ENCODE measurements at regions not wholly inside any gene's neighbourhood (a gene's known extent, or its start where the extent isn't known, plus 50 kb on each side); places are given as distances from the start of the nearest gene placed in this dataset.

GRCh38 chr5:99025298-99026045, 96.7 kb upstream of the CHD1 start:
- no peaks in the 10 kb centered on the region for H3K9me3 Mint-ChIP-seq
- no peak overlapping the region for H3K9ac ChIP-seq (ENCODE audit: extremely low read depth, low read length, poor library complexity, severe bottlenecking)
- H3K36me3 Mint-ChIP-seq (ENCODE audit: low read depth): no peaks in the 10 kb centered on the region
- H3K27me3 Mint-ChIP-seq (ENCODE audit: insufficient read depth): peaks cover 2% of the 10 kb centered on the region
- WGBS, 2 experiments (ENCODE audit: insufficient coverage in 1 of 2, insufficient read length in 1 of 2): 80 to 87% methylated on average over 1 to 5 of the region's 5 CpGs
- H3K4me3 Mint-ChIP-seq: no peak overlapping the region
- H3K4me3 ChIP-seq (ENCODE audit: low read length): no peak overlapping the region
- no peak overlapping the region for H3K27ac Mint-ChIP-seq
- TF ChIP-seq CTCF (conservative IDR thresholded peaks at IDR 0.05): no peak
- H3K36me3 ChIP-seq (ENCODE audit: control insufficient read depth, insufficient read depth, low read length): no peaks in the 10 kb centered on the region
- no peaks in the 10 kb centered on the region for H3K9me3 ChIP-seq (ENCODE audit: control insufficient read depth, low read length)
- H3K27me3 ChIP-seq (ENCODE audit: control insufficient read depth, insufficient read depth, low read length, poor library complexity, severe bottlenecking): peaks cover 6% of the 10 kb centered on the region
- no peak for DNase-seq
- H3K4me1 ChIP-seq (ENCODE audit: control insufficient read depth, insufficient read depth, low read length): no peaks in the 10 kb centered on the region
- H3K27ac ChIP-seq (ENCODE audit: low read depth, low read length): no peak overlapping the region
- H3K4me1 Mint-ChIP-seq: peaks cover 4% of the 10 kb centered on the region

- H3K4me3 Mint-ChIP-seq: no peak overlapping the region
These were observed 94.5 kb upstream of the CHD1 start for GRCh38 chr5:99023330-99023729.

GRCh38 chr5:99022250-99022649, 93.4 kb upstream of the CHD1 start:
- Histone ChIP-seq H3K4me3 (ENCODE audit: low read length) (no peak overlapping the region), H3K4me1 (ENCODE audit: control insufficient read depth, insufficient read depth, low read length) (no peaks in the 10 kb centered on the region), H3K36me3 (ENCODE audit: control insufficient read depth, insufficient read depth, low read length) (no peaks in the 10 kb centered on the region), H3K27ac (ENCODE audit: low read depth, low read length) (no peak overlapping the region), H3K9me3 (ENCODE audit: control insufficient read depth, low read length) (no peaks in the 10 kb centered on the region), H3K27me3 (ENCODE audit: control insufficient read depth, insufficient read depth, low read length, poor library complexity, severe bottlenecking) (no peaks in the 10 kb centered on the region), H3K9ac (ENCODE audit: extremely low read depth, low read length, poor library complexity, severe bottlenecking) (no peak overlapping the region)
- no peak for DNase-seq
- Mint-ChIP-seq H3K36me3 (ENCODE audit: low read depth) (no peaks in the 10 kb centered on the region), H3K27me3 (ENCODE audit: insufficient read depth) (no peaks in the 10 kb centered on the region), H3K27ac (no peak overlapping the region), H3K4me3 (no peak overlapping the region), H3K9me3 (no peaks in the 10 kb centered on the region), H3K4me1 (peaks cover 9% of the 10 kb centered on the region)
- no peak for TF ChIP-seq CTCF (conservative IDR thresholded peaks at IDR 0.05)

More at GRCh38 chr5:99023330-99023729, 94.5 kb upstream of the CHD1 start:
- no peaks in the 10 kb centered on the region for H3K27me3 Mint-ChIP-seq (ENCODE audit: insufficient read depth)
- no peak overlapping the region for H3K27ac Mint-ChIP-seq
- Histone ChIP-seq H3K9ac (ENCODE audit: extremely low read depth, low read length, poor library complexity, severe bottlenecking) (no peak overlapping the region), H3K4me1 (ENCODE audit: control insufficient read depth, insufficient read depth, low read length) (no peaks in the 10 kb centered on the region), H3K36me3 (ENCODE audit: control insufficient read depth, insufficient read depth, low read length) (no peaks in the 10 kb centered on the region), H3K27me3 (ENCODE audit: control insufficient read depth, insufficient read depth, low read length, poor library complexity, severe bottlenecking) (no peaks in the 10 kb centered on the region), H3K9me3 (ENCODE audit: control insufficient read depth, low read length) (no peaks in the 10 kb centered on the region), H3K27ac (ENCODE audit: low read depth, low read length) (no peak overlapping the region), H3K4me3 (ENCODE audit: low read length) (no peak overlapping the region)
- 65% methylated on average over 2 of the region's 3 CpGs; no CpG with 5 or more reads in 1 of the 2 experiments for WGBS, 2 experiments (ENCODE audit: insufficient coverage in 1 of 2, insufficient read length in 1 of 2)
- DNase-seq: no peak
- no peaks in the 10 kb centered on the region for H3K9me3 Mint-ChIP-seq
- TF ChIP-seq CTCF (conservative IDR thresholded peaks at IDR 0.05): no peak
- peaks cover 9% of the 10 kb centered on the region for H3K4me1 Mint-ChIP-seq
- H3K36me3 Mint-ChIP-seq (ENCODE audit: low read depth): no peaks in the 10 kb centered on the region

All from endodermal cell (in vitro differentiated cells).